GM12892 (cell line): ENCODE measurements at regions not wholly inside any gene's neighbourhood (a gene's known extent, or its start where the extent isn't known, plus 50 kb on each side); places are given as distances from the start of the nearest gene placed in this dataset.

Experiments used
- POLR2A ChIP-seq: IDR thresholded peaks from 2 replicates; pipeline ENCODE4 v1.6.1; 2011; ENCODE audit warnings: low read depth, low read length, control low read depth
- TAF1 ChIP-seq: IDR thresholded peaks from 2 replicates; pipeline ENCODE4 v1.6.1; 2011; ENCODE audit warnings: low read depth, mild to moderate bottlenecking, control low read depth, low read length, borderline replicate concordance

GRCh38 chr1:222196288-222196687, 351.6 kb downstream of the HHIPL2 start:
- no peak for TF ChIP-seq POLR2A
- TF ChIP-seq TAF1, result no peak
